GM18519 (cell line): ENCODE measurements at regions not wholly inside any gene's neighbourhood (a gene's known extent, or its start where the extent isn't known, plus 50 kb on each side); places are given as distances from the start of the nearest gene placed in this dataset.

Experiments
- ATAC-seq: cut with Tn5 transposase; IDR thresholded peaks from one replicate; pipeline ENCODE4 v1.9.1; 2021; ENCODE audit warnings: mild to moderate bottlenecking, moderate library complexity; ENCODE audit not compliant: unreplicated experiment, low FRiP score

DNA sequence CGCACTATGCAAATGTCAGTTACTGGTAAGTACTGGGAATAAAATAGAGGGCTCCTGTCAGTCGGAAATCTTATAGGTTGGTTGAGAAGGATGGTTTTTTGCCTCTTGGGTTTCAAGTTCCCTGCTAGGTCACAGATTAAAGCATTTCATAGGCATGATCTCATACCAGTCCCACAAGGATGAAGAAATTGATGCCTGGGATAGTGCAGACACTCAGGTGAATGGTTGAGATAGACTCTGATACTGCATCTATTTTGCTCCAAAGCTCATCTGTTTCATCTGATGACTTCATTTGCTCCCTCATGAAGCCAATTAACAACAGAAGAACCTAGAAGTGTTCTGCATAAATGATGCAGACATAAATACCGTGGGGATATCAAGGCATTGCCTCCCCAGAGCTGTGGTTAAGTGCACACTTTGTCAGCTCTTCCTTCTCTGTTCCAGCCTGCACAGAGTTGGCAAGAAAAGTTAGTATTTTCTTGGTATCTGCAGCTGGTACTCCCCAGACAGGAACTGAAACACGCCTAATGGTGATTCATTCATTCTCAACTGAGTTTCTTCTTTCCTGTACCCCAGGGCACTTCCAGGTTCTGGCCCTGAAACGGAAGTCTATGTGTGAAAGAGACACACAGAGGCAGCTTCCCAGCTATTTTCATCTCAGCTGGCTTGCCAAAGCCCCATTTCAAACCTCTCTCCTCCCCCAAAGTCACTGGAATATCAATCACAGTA lies 418.3 kb upstream of the SALL1 start:
- peak; percentile 60 for ATAC-seq

DNA sequence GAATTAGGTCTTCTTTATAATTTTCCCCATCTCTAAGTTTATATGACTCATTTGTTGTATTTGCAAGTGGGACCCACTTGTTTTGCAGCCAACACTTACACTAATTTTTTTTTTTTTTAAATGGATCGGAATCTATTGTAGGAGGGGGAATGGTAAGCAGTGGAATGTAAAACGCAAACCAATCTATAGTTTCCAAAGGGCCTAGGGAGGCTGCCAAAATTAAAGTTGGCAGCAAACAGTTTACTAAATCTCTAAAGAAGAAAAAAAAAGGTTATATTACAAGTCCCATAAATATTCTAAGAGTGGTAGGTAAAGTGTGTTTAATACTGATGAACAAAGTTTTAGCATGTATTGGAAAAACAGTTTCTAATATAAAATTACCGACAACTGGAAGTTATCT lies 416.8 kb upstream of the SALL1 start:
- ATAC-seq = no peak

DNA sequence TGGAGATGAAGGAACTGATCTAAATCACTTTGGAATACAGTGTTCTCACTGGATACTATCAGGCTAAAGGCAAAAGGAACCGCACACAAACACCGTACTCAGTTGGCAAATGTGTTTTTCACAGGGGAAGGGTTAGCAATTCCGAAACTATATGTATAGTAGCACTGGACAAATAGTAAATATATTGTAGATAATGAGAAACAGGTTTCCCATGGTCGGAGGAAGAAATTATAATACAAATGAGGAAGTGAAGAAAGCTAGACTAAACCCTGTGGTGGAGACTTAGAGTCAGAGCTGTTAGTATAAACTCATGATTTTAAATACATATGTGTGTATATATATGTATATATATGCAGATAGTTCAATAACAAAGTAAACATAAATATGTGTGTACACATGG lies 414.1 kb upstream of the SALL1 start:
- peak; percentile 67 for ATAC-seq

DNA sequence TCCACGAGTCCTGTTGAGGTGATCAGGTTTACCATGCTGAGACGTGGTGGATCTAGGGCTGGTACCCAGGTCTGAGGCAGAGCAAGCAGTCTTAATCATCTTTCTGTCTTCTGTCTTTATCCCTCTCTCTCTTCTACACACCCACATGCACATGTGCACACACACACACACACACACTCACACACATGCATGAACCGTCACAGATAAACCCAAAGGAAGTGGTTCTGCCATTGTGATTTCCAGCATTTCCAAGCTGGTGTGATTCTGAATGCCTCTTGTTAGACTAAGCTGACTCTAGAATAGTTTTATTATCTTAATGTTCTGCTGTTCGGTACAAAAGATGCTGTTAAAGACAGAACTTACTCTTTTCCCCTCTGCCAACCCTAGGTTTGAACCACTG lies 411.8 kb upstream of the SALL1 start:
- ATAC-seq = no peak

DNA sequence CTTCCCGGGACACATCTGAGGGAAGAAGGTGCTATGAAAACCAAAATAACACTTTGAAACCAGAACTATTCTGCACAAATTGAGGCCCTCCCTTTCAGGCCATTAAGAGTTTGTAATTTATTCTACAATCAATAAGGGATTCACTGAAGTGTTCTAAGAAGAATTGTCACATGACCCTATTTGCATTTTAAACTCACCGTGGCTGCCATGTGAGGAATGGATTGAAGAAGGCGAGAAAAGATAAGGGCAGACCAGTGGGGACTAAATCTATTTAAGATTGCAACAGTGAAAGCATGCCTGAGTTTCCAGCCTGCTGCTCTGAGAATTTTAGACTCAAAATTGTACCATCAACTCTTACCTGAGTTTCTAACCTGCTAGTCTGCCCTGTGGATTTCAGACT lies 408.8 kb upstream of the SALL1 start:
- no peak for ATAC-seq

DNA sequence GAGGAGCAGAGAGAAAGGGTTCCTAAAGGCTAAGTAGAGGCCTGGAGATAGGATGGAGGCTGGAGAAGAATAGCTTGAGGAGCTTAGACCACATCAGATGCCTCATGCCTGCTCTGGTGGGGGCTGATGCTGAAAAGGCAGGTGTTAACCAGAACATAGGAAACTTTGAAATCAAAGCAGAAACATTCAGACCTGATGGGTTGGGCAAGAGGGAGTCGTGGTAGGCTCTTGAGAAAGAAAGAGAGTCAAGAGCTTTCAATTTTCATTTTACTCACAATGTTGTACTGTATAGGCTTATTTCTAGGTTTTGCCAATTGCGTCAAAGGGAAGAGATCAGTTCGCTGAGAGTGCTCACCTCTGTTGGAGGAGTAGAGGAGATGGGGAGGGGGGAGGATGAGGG lies 406.6 kb upstream of the SALL1 start:
- no peak for ATAC-seq

DNA sequence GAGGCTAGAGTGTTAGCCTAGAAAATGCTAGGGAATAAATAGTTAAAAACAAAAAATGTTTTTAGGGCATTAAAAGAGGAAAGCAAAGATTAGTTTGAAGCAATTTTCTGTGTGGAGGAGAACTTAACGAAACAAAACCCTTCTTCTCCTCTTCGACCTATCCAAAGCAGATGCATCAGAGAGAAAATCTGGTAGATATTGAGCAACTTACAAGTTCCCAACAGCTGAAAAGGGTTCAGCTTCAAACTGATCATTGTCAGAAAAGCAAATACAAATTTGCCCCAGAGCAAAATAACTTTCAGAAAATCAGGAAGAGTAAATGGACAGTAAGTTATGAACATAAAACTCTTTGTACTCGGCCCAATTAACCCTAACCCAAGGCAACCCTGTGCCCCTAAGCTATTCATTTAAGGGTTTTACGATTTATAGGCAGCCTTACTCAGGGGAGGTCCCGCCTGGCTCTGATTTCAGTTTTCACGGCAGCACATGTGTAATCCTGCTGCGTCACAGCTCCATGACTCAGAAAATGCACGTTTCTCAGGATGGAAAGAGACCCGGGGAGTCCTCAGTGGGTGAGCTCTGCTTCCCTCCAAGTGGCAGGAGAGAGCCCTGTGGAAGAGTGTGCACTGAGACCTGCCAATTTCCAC lies 405.7 kb upstream of the SALL1 start:
- ATAC-seq = no peak

DNA sequence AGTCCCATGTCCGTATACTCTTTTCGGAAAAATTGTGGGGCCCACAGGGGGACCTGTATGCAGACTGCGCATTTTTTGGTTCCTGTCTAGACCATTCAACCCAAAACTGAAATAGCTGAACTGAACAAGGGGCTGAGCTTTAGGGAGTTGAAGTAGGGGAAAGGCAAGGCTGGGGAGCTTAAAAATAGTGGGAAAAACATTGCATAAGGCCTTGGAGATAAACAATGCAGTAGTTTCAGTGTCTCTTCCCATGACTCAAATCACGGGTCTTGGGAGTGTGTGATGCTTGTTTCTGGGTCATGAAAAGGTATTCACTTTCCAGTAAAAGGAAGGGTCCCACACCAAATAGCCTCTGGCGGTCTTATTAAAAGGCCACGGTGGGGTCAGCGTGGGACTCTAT lies 402.8 kb upstream of the SALL1 start:
- no peak for ATAC-seq

DNA sequence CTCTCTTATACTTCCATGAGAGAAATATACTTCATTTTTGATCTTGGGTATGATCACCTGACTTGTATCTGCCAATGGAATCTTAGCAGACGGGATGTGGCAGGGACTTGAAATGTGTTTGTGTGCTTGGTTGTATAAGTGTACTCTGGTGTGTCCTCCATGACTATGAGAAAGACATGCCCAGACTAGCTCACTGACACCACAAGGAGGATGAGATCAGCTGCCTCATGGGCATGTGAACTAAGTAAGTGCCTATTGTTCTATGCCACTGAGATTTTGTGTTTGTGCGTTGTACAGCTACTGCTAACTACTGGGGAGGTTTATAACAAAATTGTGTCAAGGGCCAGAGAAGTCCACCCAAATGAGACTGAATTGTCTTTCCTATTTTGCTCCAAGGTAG lies 402.2 kb upstream of the SALL1 start:
- ATAC-seq = no peak

DNA sequence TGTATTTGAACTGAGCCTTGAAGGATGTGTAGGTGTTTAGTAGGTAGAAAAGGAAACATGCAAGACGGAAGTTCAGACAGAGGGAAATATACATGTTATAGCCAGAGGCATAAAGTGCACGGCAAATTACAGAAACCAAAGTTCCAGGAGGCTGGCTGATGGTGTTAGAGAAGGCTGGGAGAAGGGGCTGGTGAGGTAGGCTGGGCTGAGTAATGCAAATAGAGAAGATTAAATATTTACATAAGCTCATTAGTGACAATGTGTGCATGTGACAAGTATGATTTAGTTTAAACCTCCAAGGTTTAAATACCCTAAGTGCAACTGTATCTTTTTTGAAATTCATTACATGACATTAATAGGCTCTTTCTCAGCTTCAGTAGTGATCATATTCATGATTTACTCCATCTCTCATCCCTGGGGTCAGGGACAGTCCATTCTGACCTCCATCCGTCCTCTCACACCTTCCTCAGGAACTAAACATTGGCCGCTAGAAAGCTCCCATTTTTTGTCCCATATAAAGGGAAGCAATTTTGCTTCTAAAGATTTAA lies 399.8 kb upstream of the SALL1 start:
- ATAC-seq = no peak

DNA sequence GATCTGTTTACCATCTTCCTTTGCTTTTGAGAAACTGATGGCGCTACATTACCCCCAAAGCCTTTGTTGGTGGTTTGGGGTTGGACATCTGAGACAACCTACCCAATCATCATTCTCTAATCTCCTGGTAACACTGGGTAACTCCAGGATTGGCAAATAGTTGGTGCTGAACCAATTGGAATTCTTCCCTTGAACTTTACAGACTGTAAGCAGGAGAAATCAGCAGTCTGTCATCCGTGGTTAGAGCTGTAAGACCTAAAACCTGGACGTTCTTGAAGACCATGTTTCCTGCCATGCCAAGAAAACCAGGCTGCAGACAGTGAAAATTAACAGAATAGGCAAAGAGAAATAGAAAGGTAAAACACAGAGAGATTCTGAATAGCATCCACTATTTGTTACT lies 398.8 kb upstream of the SALL1 start:
- ATAC-seq = no peak

DNA sequence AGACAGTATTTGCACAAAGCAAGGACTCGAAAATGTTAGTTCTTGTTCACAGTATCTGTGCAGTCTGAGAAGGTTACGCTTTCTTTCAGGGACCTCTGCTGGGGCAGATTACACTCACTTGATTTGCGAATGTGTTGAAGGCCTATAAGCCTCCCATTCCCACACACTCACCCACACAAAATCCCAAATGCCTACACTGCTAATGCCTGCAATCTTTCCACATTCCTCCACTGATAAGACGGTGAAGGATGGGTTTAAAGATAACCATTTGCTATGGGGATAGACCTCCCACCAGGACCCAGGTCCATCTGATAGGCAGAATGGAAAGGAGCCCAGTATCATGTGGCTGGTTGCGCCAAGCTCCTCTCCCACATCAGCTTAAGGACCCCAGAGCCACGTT lies 394.9 kb upstream of the SALL1 start:
- no peak for ATAC-seq

DNA sequence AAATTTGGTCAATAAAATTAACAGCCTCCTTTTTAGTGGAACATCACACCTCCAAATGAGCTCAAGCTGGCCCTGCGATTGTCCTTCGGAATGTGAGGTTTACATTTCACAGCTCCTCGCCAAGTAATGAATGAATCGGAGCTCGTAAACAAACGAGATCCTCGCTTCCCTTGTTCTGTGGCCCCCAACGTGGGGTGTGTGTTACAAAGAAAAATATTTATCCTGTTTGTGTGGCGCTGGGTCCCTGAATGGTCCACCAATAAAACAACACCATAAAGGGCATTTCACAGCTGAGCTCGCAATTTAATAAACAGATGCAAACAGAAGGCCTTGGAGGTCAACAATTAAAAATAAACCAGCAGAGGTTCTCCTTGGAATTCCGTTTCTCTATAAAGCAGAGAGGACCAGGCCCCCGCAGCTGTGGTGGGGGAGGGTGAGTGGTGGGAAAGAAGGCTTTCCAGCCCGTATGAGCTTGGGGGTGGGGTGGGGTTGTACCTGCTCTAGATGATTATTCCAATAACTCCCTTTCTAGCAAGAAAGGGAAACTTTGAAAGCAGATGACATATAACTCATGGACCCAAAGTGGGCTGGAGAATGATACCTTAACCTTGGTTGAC lies 393.9 kb upstream of the SALL1 start:
- no peak for ATAC-seq

DNA sequence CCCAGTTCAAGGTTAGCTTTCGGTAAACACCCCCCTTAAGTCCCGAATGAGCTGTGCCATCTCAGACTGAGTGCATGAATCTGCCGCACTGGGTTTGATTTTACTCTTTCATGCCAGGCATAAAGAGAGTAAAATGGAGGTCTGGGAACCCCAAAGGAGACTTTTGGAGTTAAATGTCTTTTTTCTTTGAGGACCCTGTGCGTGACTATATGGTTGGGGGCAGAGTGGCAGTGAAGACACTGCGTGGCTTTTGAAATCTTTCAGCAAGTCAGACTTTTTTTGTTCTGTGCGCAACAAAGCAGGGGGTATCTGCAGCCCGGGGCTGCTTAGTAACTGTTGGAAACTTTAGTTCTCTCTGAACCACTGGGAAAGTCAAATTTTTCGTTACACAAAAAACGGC lies 392.9 kb upstream of the SALL1 start:
- ATAC-seq = no peak

DNA sequence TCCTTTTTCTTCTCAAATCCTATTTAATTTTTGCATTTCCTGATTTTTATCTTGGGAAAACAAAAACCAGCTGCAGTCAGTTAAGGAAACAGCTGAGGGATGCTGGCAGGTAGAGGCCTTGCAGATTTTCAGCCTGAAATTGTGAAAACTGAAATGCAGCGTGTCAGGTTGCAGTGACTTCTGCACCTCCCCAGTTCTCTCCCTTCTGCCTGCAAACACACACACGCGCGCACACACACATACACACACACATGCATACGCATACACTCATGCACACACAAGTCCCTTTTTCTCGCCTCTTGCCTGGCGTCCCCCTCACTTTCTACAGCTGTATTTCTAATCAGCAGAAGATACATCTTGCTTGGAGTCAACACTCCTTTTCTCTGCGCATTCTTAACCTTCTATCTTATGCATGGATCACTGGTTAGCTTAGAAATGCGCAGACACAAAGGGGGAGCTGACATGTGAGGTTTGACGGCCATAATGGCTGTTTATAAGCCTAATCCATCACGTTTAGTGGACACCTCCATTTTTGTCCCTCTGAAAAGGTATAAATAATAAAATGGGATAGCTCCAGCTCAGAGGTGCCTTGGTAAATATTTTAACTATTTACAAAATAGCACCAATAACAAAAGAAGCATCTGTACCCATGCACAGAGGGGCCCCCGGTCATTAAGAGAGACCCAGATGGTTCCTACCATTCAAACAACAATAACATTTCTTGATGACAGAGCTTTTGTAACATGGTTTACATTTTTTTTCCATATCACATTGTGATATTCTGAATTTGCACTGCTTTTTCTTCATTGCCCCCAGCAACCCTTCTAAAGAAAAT lies 392.1 kb upstream of the SALL1 start:
- no peak for ATAC-seq

DNA sequence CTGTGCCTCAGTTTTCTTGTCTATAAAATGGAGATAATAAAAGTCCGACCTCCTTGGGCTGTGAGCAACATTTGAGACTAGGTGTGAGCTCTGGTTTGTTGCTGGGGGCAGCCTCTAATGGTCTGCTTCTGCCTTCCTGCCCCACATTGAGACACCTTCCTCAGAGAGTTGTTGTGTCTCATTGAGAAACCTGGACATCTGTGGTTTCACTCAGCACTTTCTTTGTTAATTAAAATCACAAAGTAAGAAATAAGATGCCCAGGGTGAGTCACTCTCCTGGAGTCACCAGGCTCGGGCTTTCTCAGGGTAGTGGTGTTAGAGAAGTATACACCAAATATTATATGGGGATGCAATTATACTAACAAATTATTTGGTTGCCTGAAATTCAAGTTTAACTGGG lies 389.2 kb upstream of the SALL1 start:
- no peak for ATAC-seq

DNA sequence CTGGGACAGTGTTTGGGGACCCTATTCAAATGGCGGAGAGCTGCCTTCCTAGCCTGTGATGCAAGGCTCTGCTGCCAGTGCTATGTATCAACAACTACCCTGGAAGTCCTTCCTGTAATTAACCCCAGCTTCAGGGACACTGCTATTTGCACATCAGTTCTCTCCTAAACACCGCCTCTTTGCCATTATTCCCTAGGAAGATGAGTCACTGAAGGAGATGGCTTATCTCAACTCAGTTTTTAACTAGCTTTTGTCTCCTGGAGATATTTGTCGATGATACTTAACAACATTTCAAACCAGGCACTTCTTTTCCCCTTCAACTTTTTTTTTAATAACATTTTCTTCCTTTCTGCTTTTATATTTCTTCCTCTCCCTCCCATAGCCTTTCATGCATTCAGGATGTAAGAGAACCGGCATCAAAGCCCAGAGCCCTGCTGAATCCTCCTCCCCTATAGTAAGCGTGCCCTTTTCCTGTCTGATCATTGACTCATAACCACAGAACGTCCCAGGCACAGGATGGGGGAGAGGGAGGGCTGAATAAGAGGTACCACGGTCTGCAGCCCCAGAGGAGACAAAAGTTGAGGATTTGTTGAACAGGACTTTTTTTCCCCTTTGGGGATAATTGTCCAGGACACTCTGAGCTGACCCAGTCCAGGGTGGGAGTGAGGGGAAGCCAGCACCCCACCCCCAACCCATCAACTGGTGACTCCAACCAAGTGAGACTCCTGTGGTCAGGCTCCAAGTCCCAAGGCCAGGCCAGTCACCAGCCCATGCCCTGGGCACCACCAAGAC lies 387.8 kb upstream of the SALL1 start:
- ATAC-seq = no peak

DNA sequence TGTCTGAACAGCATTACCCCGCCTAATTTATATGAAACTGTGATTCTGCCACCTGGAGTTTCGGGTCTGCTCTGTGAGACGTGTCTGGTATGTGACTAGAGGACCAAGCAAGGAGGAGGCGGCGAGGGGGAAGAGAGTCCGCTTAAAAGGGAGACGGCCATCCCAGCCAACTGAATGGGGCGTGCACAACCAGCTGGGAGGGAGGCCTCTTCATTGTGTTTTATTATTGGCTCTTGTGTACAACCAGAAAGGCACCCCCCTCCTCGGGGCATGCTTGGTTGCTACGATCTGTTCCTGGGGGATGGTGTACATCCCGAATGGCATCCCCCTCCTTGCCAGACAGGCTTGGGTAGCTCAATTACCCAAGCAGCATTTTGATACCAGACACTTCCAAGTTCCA lies 384.5 kb upstream of the SALL1 start:
- no peak for ATAC-seq

DNA sequence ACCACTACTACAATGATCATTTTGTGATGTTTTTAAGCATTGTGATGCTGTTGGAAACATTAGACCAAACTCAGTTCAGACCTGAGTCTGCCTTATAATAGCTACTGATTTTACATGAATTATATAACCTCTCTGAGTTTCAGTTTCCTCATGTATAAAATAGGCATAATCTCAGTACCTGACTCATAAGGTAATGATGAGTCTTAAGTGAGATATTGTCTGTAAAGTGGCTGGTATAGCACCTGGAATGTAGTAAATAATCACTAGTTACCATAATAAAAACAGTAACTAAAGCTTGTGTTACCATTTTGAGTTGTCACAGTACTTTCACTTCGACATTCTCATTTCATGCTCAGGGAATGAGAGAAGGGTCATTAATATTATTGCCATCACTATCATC lies 381.5 kb upstream of the SALL1 start:
- no peak for ATAC-seq

DNA sequence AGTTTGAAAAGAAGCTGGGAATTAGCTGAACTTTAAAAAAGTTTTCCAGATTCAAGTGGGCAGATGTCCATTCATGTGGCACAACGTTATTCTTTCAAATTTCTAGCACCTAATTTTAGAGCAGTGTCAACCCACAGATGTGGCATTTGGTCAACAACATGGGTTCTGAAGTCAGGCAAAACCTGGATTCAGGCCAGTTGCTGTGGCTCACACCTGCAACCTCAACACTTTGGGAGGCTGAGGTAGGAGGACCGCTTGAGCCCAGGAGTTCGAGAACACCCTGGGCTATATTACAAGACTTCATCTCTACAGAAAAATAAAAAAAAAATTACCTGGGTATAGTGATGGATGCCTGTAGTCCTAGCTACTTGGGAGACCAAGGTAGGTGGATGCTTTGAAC lies 380.2 kb upstream of the SALL1 start:
- ATAC-seq = no peak
